ENCODE measurements at regions not wholly inside any gene's neighbourhood (a gene's known extent, or its start where the extent isn't known, plus 50 kb on each side); places are given as distances from the start of the nearest gene placed in this dataset.
"Not testable (repeated sequence)": the region's sequence is repeated elsewhere in the genome, so short reads cannot be mapped to it uniquely, and the experiment has no call there.

DNA sequence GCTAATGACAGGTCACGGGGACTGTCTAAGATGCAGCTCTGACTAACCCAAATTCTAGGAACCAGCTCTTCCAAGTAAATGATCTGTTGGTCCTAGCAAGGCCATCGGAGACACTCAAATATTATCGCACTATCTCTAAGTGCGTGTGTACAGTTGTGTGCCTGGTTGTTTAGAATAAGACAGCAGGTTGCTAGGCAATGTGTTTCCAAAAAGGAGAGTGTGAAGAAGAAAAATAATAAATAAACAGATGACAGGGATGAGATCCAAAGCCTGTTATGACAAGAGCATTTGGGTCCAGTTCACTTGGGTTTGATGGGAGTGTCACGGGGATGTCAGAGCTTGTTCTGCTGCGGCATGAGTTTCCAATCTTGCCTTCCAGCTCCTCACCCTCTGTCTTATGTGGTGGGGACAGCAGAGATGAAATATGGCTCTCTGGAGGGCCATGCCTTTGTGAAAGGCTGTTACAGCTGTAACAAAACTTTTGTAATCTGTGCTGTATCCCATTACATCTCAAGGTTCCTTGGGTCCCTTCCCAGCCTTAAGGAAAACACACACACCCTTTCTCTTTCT, 127.5 kb upstream of the TNP1 start:
- TF ChIP-seq, protein P1, sequence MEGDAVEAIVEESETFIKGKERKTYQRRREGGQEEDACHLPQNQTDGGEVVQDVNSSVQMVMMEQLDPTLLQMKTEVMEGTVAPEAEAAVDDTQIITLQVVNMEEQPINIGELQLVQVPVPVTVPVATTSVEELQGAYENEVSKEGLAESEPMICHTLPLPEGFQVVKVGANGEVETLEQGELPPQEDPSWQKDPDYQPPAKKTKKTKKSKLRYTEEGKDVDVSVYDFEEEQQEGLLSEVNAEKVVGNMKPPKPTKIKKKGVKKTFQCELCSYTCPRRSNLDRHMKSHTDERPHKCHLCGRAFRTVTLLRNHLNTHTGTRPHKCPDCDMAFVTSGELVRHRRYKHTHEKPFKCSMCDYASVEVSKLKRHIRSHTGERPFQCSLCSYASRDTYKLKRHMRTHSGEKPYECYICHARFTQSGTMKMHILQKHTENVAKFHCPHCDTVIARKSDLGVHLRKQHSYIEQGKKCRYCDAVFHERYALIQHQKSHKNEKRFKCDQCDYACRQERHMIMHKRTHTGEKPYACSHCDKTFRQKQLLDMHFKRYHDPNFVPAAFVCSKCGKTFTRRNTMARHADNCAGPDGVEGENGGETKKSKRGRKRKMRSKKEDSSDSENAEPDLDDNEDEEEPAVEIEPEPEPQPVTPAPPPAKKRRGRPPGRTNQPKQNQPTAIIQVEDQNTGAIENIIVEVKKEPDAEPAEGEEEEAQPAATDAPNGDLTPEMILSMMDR (IDR thresholded peaks at IDR 0.05) = no peak
- Mint-ChIP-seq H3K4me1 (ENCODE audit: low read depth) (no peaks in the 10 kb centered on the region), H3K4me3 (no peak overlapping the region), H3K27ac (no peak overlapping the region), H3K36me3 (ENCODE audit: low read depth) (no peaks in the 10 kb centered on the region), H3K27me3 (ENCODE audit: insufficient read depth) (peaks cover 44% of the 10 kb centered on the region), H3K9me3 (no peaks in the 10 kb centered on the region; the same call in 1 of the 2 replicates)
- no peak for DNase-seq

DNA sequence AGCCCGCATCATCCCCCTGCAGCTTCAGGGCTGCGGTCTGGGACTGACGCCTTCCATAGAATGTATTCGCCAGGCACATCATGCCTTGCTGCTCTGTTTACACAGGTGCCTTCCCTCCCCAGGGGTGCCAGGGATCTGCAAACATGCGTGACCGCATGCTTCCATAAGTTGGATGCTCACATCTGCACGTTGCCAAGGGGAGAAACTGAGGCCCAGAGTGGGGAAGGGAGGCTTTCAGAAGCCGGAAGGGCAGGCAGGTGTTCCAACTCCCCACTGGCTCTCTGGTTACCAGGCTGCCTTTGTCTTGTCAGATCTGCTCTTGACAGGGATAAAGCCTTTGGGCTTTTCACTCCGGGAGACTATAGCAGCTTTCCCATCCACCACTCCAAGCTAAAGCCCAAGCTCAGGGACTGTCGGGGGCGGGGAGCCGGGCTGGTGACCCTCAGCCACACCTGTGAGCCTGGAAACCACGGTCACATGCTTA, 125.8 kb upstream of the TNP1 start:
- Mint-ChIP-seq H3K36me3 (ENCODE audit: low read depth) (no peaks in the 10 kb centered on the region), H3K4me3 (no peak overlapping the region), H3K27me3 (ENCODE audit: insufficient read depth) (peaks cover 47% of the 10 kb centered on the region), H3K9me3 (no peaks in the 10 kb centered on the region), H3K4me1 (ENCODE audit: low read depth) (no peaks in the 10 kb centered on the region), H3K27ac (no peak overlapping the region)
- TF ChIP-seq, protein P1 (IDR thresholded peaks at IDR 0.05) = no peak
- DNase-seq = no peak

DNA sequence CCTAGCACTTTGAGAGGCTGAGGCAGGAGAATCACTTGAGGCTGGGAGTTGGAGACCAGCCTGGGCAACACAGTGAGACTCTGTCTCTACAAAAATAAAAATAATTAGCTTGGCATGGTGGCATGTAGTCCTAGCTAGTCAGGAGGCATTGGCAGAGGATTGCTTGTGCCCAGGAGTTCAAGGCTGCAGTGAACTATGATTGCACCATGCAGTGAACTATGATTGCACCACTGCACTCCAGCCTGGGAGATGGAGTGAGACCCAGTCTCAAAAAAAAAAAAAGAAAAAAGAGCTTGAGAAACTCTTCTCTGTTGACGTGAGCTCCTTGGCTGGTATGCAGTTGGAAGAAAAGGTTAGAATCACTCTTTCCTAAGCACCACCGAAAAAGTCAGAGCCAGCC, 125.1 kb upstream of the TNP1 start:
- DNase-seq = no peak
- Mint-ChIP-seq H3K27ac (no peak overlapping the region), H3K4me3 (no peak overlapping the region), H3K9me3 (no peaks in the 10 kb centered on the region), H3K4me1 (ENCODE audit: low read depth) (no peaks in the 10 kb centered on the region), H3K27me3 (ENCODE audit: insufficient read depth) (peaks cover 46% of the 10 kb centered on the region), H3K36me3 (ENCODE audit: low read depth) (no peaks in the 10 kb centered on the region)
- TF ChIP-seq, protein P1 (IDR thresholded peaks at IDR 0.05) = no peak

DNA sequence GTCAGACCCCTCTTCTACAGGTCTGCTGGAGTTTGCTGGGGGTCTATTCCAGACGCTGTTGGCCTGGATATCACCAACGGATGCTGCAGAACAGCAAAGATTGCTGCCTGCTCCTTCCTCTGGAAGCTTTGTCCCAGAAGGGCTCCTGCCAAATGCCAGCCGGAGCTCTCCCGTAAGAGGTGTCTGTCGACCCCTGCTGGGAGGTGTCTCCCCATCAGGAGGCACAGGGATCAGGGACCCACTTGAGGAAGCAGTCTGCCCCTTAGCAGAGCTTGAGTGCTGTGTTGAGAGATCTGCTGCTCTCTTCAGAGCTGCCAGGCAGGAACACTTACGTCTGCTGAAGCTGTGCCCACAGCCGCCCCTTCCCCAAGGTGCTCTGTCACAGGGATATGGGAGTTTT, 122.1 kb upstream of the TNP1 start:
- peaks cover 53% of the 10 kb centered on the region for H3K27me3 Mint-ChIP-seq (ENCODE audit: insufficient read depth)
- DNase-seq; H3K4me1 Mint-ChIP-seq (ENCODE audit: low read depth); H3K36me3 Mint-ChIP-seq (ENCODE audit: low read depth); H3K4me3 Mint-ChIP-seq; H3K27ac Mint-ChIP-seq; H3K9me3 Mint-ChIP-seq: not testable (repeated sequence)

DNA sequence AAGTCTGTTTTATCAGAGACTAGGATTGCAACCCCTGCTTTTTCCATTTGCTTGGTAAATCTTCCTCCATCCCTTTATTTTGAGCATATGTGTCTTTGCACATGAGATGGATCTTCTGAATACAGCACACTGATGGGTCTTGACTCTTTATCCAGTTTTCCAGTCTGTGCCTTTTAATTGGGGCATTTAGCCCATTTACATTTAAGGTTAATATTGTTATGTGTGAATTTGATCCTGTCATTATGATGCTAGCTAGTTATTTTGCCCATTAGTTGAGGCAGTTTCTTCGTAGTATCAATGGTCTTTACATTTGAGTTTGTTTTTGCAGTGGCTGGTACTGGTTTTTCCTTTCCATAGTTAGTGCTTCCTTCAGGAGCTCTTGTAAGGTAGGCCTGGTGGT, 120.6 kb upstream of the TNP1 start:
- not testable (repeated sequence) for H3K36me3 Mint-ChIP-seq (ENCODE audit: low read depth); H3K4me1 Mint-ChIP-seq (ENCODE audit: low read depth); DNase-seq; H3K27ac Mint-ChIP-seq; H3K9me3 Mint-ChIP-seq; H3K4me3 Mint-ChIP-seq
- H3K27me3 Mint-ChIP-seq (ENCODE audit: insufficient read depth) = peaks cover 42% of the 10 kb centered on the region

DNA sequence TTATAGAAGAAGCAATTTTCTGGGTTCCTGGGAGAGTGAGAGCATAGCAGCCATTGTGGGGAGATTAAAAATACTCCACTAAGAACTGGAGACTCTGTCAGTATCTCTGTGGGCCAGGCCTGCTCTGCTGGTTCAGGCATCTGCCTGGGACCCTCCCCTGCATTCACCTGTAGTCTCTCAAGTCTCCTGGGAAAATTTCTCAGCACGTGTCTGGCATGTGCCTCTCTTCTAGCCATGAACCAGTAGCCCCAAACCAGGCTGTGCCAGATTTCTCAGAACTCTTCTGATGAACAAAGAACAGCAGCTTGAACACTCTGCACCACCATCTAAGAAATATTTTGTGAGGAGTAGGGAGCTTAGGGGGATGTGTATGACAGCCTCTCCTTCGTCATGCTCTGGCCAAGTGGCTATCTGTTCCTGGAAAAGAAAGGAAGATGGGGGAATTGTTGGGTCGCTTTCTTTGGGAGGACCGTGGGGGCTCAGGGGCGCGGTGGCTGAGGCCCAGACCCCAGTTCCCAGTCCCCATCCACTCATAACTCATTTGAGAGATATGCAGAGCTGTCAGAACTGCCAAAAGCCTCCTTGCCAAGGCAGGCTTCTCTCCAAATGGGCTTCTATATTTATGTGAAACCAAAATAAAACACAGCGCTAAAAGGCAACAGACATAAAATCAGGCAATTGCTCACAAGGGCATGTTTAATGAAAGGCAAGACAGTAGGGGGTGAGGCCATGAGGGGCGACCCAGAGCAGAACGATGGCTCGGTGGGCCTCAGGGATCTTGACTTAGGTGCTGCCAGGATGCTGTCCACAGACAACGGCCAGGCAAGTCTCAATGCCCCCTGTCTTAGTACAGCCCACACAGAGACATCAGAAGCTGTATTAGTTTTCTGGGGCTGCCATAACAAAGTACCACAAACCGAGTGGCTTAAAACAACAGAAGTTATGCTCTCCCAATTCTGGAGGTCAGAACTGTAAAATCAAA, 114.7 kb upstream of the TNP1 start:
- TF ChIP-seq, protein P1 (IDR thresholded peaks at IDR 0.05) = no peak
- Mint-ChIP-seq H3K36me3 (ENCODE audit: low read depth) (no peaks in the 10 kb centered on the region), H3K27me3 (ENCODE audit: insufficient read depth) (peaks cover 30% of the 10 kb centered on the region), H3K4me3 (no peak overlapping the region), H3K4me1 (ENCODE audit: low read depth) (no peaks in the 10 kb centered on the region), H3K9me3 (no peaks in the 10 kb centered on the region; the same call in 1 of the 2 replicates), H3K27ac (no peak overlapping the region)
- DNase-seq = no peak

All from HFFc6 (cell line).